ENCODE measurements at regions not wholly inside any gene's neighbourhood (a gene's known extent, or its start where the extent isn't known, plus 50 kb on each side); places are given as distances from the start of the nearest gene placed in this dataset.

- intact Hi-C loops (cut with DNase I): no loop called here
- DNase-seq (no peak), ATAC-seq (no peak)
- H3K36me3 ChIP-seq: no peaks in the 10 kb centered on the region
- peaks cover 10% of the 10 kb centered on the region for H3K27me3 ChIP-seq (ENCODE audit: low read depth)
- no peak overlapping the region for H3K4me3 ChIP-seq
- H3K27ac ChIP-seq: no peak overlapping the region
- H3K4me1 ChIP-seq: no peaks in the 10 kb centered on the region
- no peak for TF ChIP-seq CTCF (IDR thresholded peaks at IDR 0.05)
- no peaks in the 10 kb centered on the region for H3K9me3 ChIP-seq
Measured at GRCh38 chr11:44380820-44381219, 70.9 kb upstream of the ALX4 start.

GRCh38 chr11:44381261-44381660, 71.3 kb upstream of the ALX4 start:
- no peaks in the 10 kb centered on the region for H3K9me3 ChIP-seq
- no peaks in the 10 kb centered on the region for H3K36me3 ChIP-seq
- H3K27me3 ChIP-seq (ENCODE audit: low read depth): peaks cover 10% of the 10 kb centered on the region
- TF ChIP-seq CTCF (IDR thresholded peaks at IDR 0.05): no peak
- ATAC-seq (no peak), DNase-seq (no peak)
- intact Hi-C loops (cut with DNase I): no loop called here
- no peak overlapping the region for H3K27ac ChIP-seq
- H3K4me3 ChIP-seq: no peak overlapping the region
- no peaks in the 10 kb centered on the region for H3K4me1 ChIP-seq

- Histone ChIP-seq H3K36me3 (no peaks in the 10 kb centered on the region), H3K4me3 (no peak overlapping the region), H3K4me1 (no peaks in the 10 kb centered on the region), H3K9me3 (no peaks in the 10 kb centered on the region), H3K27me3 (ENCODE audit: low read depth) (peaks cover 10% of the 10 kb centered on the region), H3K27ac (no peak overlapping the region)
- DNase-seq (no peak), ATAC-seq (no peak)
- intact Hi-C loops (cut with DNase I): no loop called here
- no peak for TF ChIP-seq CTCF (IDR thresholded peaks at IDR 0.05)
Measured at GRCh38 chr11:44382118-44382517, 72.2 kb upstream of the ALX4 start.

GRCh38 chr11:44382656-44383240, 72.8 kb upstream of the ALX4 start:
- Histone ChIP-seq H3K27ac (no peak overlapping the region), H3K9me3 (no peaks in the 10 kb centered on the region), H3K36me3 (no peaks in the 10 kb centered on the region), H3K4me1 (no peaks in the 10 kb centered on the region), H3K4me3 (no peak overlapping the region), H3K27me3 (ENCODE audit: low read depth) (peaks cover 10% of the 10 kb centered on the region)
- no peak for TF ChIP-seq CTCF (IDR thresholded peaks at IDR 0.05)
- no peak for DNase-seq
- ATAC-seq: no peak
- intact Hi-C loops (cut with DNase I): no loop called here

GRCh38 chr11:44383246-44383645, 73.3 kb upstream of the ALX4 start:
- DNase-seq (no peak), ATAC-seq (no peak)
- Histone ChIP-seq H3K4me3 (no peak overlapping the region), H3K27me3 (ENCODE audit: low read depth) (peaks cover 10% of the 10 kb centered on the region), H3K27ac (no peak overlapping the region), H3K36me3 (no peaks in the 10 kb centered on the region), H3K9me3 (no peaks in the 10 kb centered on the region), H3K4me1 (no peaks in the 10 kb centered on the region)
- intact Hi-C loops (cut with DNase I): no loop called here
- no peak for TF ChIP-seq CTCF (IDR thresholded peaks at IDR 0.05)

- no peak overlapping the region for H3K4me3 ChIP-seq
- peaks cover 3% of the 10 kb centered on the region for H3K27me3 ChIP-seq (ENCODE audit: low read depth)
- no peak overlapping the region for H3K27ac ChIP-seq
- no peaks in the 10 kb centered on the region for H3K36me3 ChIP-seq
- no peak for ATAC-seq
- intact Hi-C loops (cut with DNase I): no loop called here
- TF ChIP-seq CTCF (IDR thresholded peaks at IDR 0.05): no peak
- H3K9me3 ChIP-seq: no peaks in the 10 kb centered on the region
- no peak for DNase-seq
- H3K4me1 ChIP-seq: no peaks in the 10 kb centered on the region
Measured at GRCh38 chr11:44387415-44387814, 77.5 kb upstream of the ALX4 start.
